HS-27A (cell line): ENCODE measurements at regions not wholly inside any gene's neighbourhood (a gene's known extent, or its start where the extent isn't known, plus 50 kb on each side); places are given as distances from the start of the nearest gene placed in this dataset.

Source experiments
- DNase-seq: peaks from one replicate; pipeline ENCODE4 v3.0.0-alpha.2; 2012; ENCODE audit warnings: low read depth, missing footprints

DNA sequence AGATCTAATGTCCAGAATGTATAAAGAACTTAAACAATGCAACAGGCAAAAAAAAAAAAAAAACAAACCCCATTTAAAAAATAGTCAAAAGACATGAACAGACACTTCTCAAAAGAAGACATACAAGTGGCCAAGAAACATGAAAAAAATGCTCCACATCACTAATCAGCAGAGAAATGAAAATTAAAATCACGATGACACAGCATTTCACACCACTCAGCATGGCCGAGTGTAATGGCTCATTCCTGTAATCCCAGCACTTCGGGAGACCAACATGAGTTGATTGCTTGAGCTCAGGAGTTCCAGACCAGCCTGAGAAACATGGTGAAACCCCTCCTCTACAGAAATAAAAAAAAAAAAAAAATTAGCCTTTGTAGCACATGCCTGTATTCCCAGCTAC is 701.4 kb upstream of the NRSN1 start:
- DNase-seq: no peak

DNA sequence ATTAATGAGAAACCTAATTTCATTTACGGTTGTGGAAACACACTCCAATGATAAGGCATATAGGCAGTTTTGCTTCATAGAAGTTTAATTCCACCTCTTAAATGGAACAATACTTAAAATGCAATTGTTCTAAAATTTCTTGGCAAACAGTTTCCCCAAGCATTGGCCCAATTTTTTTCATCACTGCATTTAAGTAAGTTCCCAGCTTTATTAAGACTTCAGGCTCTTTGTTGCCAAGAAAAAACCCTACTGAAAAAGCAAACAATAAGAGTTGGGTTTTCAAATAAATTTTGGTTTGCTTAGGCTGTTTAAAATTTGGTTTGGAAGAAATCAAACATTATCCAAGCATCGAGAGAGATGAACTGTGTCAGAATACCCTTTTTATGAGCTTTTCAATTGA is 690.9 kb upstream of the NRSN1 start:
- no peak for DNase-seq

DNA sequence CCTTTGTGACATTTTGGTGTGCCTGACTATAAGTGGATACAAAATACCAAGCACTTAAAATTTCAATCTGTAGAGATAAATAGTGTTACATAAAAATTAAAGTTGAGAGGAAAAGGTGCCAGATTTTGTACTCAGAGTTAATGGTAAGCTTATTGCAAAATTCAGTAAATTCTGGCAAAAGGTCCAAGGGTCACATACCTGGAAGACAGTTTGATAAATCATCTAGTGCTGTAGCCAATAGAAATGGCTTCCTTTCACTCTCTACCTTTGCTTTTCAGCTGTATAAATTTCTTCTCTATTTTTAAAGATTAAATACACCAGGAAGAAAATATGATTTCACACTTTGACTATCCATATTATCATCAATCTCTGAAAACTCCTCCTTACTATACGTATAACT is 690.2 kb upstream of the NRSN1 start:
- no peak for DNase-seq

DNA sequence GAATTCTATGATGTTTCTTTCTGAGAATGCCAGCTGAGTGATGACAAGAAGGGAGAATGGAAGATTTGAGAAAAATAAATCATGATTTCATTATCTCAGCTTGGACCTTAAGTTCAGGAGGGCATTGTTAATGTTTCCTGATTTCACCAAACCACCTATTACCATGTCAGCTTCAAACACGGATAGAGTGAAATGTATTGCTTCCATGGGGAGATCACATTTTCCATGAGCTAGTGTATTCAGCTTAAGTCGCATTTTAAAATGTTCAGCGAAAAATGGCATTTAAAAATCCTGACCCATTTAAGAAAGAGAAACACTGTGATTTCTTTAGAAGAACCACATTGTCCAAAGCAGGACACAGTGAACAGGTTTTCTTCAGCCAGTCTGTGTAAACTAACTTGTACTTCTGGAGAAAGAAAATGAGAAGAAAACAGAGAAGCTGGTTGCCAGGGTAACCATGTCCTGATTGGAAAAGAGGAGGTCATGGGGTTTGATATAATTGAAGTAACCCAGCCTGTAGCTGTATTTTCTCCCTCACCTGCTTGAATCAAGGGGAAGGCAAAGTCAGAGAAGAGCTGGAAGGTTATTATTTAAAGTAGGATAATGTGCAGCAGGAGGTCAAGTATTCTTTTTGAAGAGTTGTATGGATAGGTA is 684.1 kb upstream of the NRSN1 start:
- DNase-seq: no peak

DNA sequence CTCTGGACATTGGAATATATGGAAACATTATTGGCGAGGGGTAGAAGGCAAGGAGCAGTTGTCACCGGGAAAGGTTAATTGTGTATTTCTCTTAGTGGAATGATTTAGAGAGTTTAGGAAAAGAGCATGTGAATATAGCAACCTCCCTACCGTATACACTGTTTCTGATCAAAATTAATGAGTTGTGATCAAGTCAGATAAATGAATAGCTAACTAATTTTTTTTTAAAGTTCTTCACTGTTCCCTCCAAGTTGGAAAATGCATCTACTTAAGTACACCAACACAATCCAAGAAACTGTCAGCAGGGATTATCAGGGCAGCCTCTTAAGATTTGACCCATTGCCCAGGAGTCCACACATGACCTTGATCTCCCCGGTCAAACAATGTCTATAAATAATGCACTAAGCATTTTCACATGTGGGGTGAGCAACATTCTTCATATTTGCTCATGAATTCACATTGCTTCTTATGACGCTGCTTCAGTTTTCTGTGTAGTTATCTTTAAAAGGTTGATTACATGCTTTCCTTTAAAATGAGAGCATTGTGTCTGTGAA is 680.8 kb upstream of the NRSN1 start:
- DNase-seq: no peak

DNA sequence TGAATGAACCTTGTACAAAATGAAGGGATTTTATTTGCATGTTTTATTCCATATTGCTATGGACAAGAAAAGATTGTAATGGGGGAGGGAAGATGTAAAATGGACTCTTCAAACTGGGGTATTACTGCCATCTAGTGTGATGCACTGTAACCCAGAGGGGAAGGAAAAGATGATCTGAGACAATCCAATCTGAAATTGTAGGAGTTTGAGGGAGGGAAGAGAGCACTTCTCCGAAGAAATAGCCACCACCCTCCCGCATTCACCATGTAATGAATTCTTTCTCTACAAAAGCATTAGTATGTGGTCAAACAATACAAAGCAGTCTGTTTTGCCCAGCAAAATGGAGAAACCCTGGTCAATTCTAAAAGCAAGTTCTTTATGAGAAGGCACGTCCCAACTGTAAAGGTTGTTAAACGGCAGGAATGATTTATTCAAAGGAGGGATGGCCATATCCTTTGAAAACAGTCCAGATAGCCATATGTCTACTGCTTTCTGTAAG is 679.5 kb upstream of the NRSN1 start:
- peak; percentile 23 for DNase-seq

DNA sequence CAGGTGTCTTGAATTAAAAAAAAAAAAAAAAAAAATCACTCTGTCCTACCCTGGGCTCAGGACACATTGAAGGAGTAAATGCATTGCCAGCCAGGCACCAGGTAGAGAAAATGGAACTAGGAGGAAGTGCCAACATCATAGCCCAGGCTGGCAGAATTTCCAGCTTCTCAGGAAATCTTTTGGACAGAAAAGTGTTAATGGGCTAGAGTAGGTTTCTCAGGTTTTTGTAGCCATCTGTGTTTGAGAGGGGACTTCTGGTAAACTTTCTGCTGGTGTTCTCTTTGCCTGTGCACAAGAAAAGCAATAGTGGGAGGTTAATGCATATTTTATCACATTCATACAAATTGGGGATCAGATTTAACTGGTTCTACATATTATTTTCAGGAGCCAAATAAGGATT is 678.3 kb upstream of the NRSN1 start:
- DNase-seq: no peak

DNA sequence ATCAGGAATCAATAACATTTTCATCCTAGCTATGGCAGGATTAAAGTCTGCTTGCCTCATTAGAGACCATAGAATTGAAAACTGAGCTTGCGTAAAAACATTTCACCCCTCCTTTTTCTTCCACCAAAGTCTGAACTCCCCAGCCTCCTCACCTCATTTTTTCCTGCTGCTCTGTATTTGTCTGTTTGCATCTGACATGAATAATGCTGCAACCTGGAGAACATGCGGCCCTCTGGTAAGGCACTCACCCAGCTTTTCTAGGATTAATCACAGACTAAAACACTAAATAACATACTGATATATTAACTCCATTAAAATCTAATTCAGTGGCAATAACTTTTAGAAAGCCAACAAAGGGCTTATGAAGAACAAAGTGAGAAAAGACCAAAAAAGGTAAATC is 677.7 kb upstream of the NRSN1 start:
- DNase-seq: no peak

DNA sequence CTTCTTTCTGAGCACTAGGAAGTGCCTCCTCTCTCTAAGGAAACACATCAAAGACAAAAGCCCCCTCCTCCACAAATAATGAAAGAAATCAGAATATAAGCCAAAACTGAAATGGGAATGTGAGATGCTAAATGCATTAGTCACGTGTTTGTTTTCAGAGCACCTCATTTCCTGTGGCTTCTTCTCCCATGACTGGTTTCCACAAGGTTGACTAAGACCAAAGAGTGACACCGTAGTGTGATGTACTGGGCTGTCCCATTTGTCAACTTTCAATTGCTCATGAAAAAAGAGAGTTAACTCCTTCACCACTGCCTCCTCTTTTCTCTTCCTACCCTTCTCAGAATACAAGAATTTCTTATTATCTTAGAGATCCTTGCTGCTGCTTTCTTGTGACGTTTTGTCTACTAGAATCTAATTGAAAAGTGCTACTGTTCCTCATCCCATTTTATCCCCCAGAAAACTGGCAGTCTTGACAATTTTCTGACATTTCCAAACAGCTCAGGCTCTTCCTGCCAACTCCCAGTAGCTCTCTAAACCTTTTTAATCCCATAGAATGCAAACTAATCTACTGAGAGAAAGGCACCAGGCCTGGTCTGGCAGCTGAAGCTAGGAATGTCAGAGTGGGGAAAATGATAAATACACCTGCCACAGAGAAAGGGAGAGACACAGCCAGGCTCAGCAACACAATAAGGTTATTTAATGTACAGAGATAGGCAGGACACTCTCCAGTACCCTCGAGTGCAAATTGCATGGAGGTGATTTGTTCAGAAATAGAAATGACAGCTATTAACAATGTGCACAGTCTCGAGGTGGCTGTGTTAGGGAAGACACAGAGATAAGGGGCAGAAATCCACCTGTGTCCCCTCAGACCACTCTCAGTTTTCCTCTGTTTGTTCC is 671.7 kb upstream of the NRSN1 start:
- peak; percentile 3 for DNase-seq

DNA sequence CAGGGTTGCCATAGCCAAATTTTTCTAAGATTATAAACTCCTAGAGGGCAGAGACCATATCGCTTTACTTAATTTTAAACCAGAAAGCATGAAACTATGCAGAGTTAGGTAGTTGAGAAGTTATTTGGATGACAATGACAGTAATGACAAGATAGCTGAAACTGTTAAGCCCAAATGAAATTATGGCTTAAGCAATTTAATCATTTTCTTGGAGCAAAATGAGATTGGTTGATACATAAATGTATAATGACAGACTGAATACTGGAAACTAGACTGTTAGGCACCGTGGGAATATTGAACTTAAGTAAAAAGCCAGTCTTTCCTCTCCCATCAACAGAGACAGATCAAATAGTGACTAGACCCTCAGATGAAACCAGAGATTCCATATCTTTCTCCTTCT is 670.3 kb upstream of the NRSN1 start:
- DNase-seq: no peak

DNA sequence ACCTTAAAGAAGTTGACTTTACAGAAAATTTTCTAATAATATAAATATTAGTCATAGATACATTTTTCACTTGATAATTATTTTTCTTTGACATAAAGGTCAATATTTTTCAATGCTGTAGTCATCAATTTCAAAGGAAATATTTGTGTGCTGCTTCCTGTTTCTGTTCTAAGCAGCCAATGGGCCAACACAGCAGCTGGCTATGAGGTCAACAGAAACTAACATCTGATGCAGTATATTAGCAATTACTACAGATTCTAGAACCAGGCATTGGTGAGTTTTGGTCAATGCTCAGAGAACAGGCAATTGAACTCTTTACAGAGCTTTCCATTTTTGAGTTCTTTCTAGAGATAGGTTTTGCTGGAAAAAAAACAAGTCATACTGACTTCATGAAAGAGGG is 669.6 kb upstream of the NRSN1 start:
- DNase-seq: no peak

DNA sequence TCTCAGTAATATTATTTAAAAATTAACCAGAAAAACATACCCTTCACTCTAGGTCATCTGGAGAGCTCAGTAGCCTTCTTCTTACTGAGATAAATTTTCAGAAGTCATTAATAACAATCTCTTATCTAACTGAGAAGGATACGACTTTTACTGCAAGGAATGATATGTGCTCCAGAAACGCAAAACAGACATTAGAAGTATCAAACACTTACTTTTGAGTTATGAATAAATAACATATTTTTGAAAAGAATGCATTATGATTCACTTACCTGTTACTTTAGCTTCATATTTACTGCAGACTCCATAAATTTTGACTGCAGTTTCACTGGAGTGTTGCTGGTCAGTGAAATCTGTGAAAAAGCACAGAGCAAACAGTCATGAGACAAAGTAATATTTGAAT is 668.7 kb upstream of the NRSN1 start:
- DNase-seq: no peak

DNA sequence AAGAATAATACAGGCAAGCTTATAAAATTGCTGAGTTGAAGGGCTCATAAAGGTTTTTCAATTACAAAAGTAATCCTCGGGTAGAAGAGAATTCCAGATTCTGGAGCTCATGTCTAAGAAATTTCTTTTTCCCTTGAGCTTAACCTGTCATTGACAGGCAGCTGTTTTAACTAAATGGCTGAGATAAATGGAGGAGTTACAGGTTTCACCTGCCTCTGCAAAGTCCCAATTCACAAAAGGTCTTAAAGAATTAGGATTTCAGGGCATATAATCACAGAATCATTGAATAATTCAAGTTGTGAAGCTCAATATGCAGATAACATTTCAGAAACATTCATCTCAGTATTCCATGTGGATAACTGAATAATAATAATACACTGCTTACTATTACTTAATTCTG is 660.1 kb upstream of the NRSN1 start:
- DNase-seq: no peak

DNA sequence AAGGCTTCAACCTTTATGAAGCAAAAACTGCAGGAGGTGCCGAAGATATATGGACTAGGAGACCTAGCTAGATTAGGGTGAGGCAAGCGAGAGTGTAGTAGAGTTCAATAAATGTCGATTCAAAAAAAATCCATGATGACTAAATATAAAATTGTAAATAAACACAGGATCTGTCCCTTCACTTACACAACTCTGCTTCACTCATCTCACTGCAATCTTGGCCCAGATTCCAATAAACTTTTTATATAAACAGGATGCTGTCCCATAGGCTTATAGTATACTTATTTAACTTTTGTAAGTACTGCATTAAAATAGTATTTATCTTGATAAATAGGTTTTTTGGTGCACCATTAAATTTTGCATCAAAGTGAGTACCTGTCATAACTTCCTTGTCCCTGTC is 648.4 kb upstream of the NRSN1 start:
- no peak for DNase-seq

DNA sequence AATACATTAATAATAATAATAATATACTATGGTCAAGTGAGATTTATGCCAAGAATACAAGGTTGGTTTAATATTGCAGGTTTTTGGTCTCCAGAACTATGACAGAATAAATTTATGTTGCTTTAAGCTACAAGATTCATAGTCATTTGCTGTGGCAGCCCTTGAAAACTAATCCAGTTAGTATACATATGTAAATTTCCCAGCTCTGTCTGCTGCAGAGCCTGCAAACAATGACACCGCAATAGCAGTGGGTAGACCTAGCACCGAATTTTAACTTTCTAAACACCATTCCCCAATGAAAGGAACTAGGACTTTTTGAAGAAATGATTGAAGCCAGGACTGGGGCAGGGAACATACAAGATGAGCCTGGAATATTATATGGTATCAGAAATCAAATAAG is 647.7 kb upstream of the NRSN1 start:
- no peak for DNase-seq

DNA sequence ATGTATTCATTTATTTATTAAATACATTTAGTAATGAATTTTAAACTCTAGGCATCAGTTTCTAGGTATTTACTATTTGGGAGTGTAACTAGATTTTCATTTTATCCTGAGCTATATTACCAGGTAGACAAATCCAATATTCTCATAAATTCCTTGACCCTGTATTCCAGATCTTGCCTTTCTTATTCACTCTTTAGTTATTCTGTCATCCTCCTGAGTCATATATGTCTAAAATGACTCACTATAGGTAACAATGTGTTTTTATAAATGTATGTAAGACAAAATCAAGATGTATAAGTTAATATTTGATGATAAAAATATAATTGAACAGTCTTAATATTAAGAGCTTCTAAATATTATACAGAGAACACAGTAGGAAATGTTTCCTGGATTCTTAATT is 642.1 kb upstream of the NRSN1 start:
- DNase-seq: no peak

DNA sequence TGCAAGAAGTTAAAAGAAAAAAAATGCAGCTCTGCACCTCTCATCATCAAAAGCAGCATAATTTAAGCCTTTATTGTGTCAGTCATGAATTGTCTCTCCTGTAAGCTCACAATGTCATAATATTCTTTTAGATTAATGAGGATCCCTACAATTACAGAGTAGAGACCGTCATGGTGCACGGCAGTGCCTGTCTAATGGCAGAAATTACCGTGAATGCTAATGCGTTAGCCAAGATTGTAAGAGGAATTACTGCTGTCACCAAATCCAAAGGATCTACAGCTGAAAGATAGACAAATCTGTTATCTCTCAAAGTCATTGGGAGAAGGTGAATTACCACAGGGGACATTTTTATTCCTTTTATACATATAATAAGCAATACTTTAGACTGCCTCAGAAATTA is 631.6 kb upstream of the NRSN1 start:
- no peak for DNase-seq

DNA sequence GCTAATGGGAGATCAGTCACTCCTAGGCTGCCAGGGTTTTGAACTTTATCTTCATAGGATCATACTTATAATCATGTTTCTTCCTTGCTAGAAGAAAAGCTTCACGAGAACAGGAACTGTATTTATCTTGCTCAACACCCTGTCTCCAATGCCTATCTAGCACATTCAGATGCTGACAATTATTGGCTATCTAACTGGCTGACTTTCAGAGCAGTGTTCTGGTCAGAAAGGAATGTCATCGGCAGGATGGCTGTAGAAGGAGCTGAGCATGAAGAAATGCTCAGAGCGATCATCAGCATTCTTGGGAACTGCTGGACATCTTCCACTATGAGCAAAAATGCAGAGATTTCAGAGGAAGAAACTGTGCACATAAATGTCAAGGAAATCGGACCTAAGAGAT is 628.0 kb upstream of the NRSN1 start:
- no peak for DNase-seq

DNA sequence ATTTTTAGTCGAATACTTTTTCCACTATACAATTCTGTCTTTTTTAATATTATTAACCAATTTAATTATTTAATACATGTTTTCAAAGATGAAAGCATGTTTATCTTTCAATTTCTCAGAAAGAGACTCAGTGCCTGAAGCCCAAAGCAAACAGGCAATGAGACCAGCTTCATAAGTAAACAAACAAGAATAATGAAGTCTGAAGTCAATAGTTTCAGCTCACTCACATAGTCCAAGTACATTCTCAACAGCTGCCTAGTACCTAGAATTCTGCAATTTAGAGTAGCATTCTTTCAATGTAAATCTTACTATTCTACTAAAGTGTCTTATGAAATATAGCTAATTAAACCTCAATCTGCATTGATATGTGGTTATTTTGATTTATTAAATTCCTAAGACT is 626.5 kb upstream of the NRSN1 start:
- no peak for DNase-seq

DNA sequence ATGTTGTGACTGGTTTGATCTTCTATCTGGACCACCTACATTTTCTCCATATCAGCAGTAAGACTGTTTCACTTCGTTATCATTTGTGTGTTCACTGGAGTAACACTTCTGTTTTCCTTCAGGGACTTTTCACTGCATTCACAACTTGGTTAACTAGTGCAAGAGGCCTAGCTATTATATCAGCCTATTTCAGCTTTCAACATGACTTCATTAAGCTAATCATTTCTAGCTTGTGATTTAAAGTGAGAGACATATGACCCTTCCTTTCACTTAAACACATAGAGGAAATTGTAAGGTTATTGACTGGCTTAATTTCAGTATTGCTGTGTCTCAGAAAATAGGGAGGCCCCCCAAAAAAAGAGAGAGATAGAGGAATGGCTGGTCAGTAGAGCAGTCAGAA is 622.8 kb upstream of the NRSN1 start:
- DNase-seq: no peak

DNA sequence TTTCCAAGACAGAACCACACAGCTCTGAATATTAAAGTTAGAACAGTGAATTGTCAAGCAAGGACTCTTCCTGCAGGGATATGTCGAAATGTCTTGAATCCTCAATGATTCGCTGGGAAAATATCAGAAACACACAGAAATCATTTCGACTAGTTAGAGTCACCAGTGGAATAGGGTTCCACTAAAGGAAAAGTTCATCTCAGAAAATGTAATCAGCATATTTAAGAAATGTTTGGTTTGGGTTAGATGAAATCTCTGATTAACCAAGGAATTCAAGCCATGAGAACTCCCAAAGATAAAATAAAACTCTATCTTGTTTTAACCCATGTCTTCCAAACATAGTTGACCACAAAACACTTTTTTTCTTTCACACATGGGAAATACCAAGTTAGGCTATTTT is 621.0 kb upstream of the NRSN1 start:
- no peak for DNase-seq

DNA sequence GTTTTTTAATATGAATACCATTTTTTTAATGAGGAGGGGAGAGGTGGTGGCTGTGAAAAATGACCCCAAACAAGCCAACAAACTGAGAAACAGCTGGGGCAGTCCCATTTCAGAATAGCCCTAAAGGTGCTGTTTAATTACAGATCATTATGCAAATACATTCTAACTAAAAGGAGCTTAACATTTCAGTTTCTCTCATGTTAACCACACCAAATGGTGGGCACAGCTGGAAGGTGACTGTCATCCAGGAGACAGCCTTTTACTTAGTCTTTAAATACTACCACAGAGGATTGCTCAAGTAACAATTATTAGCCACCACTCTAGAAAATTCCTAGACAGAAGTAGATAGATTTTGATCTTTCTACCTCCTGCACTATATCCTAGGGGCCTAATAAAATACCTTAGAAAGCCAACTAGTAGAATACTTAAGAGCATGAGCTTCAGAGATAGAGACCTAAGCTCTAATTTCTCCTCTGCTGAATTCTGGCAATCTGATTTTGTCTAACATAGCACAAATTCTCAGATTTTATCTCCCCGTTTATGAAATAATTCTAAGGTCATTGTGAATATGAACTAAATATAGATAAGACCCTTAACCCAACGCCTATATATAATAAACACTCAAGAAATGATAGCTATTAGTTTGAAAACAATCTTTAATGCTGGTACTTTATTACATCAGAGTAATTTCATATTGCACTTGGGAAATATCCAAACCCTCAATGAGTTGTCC is 615.1 kb upstream of the NRSN1 start:
- no peak for DNase-seq

DNA sequence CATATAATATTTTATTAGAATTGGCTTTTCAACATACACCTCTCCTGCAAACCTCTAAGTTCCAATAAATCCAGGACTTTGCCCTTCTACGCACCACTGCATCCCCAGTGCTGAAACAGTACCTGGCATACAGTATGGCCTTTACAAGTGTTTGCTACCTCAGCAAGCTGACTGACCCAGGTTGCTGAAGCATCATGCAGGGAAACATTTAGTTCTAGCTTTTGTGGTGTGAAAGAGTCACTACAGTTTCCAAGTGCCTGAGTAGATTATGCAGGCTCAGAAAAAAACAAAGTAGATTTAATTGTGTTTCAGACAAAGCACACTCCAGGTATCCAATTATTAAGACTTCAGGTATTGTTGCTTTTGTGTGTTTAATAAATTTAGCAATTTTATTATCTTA is 614.2 kb upstream of the NRSN1 start:
- DNase-seq: no peak
